SW 1271 (cell line): ENCODE measurements at regions not wholly inside any gene's neighbourhood (a gene's known extent, or its start where the extent isn't known, plus 50 kb on each side); places are given as distances from the start of the nearest gene placed in this dataset.
"Not testable (repeated sequence)": the region's sequence is repeated elsewhere in the genome, so short reads cannot be mapped to it uniquely, and the experiment has no call there.

ENCODE experiments used
- DNase-seq, 2 experiments: peaks; one replicate each; lab custom pipeline; 2025; lab: John Stamatoyannopoulos, UW

- DNase-seq: no peak
Measured at GRCh38 chr1:178607718-178608408, 95.0 kb downstream of the TEX35 start.

GRCh38 chr1:178609015-178609414, 96.1 kb downstream of the TEX35 start:
- DNase-seq: no peak

- not testable (repeated sequence) for DNase-seq
Measured at GRCh38 chr1:178610690-178611410, 97.9 kb downstream of the TEX35 start.

GRCh38 chr1:178612261-178612660, 99.4 kb downstream of the TEX35 start:
- DNase-seq: peak in 1 of 2 experiments; percentile 12

- DNase-seq: no peak
Measured at GRCh38 chr1:178613271-178613945, 100.5 kb downstream of the TEX35 start.

- DNase-seq: no peak
Measured at GRCh38 chr1:178614286-178614685, 101.4 kb downstream of the TEX35 start.

GRCh38 chr1:178619042-178619927, 105.8 kb upstream of the RALGPS2 start:
- no peak for DNase-seq

- DNase-seq: no peak
Measured at GRCh38 chr1:178620584-178621475, 104.2 kb upstream of the RALGPS2 start.

- DNase-seq: no peak
Measured at GRCh38 chr1:178621822-178622221, 103.2 kb upstream of the RALGPS2 start.

- DNase-seq: no peak
Measured at GRCh38 chr1:178625695-178626094, 99.3 kb upstream of the RALGPS2 start.

- no peak for DNase-seq
Measured at GRCh38 chr1:178627037-178627436, 98.0 kb upstream of the RALGPS2 start.

GRCh38 chr1:178628637-178629251, 96.3 kb upstream of the RALGPS2 start:
- DNase-seq: no peak

- DNase-seq: no peak
Measured at GRCh38 chr1:178629252-178630154, 95.5 kb upstream of the RALGPS2 start.

- no peak for DNase-seq
Measured at GRCh38 chr1:178630417-178630816, 94.6 kb upstream of the RALGPS2 start.

- no peak for DNase-seq
Measured at GRCh38 chr1:178632653-178633052, 92.4 kb upstream of the RALGPS2 start.

GRCh38 chr1:178633056-178633455, 92.0 kb upstream of the RALGPS2 start:
- DNase-seq: no peak

GRCh38 chr1:178634445-178634844, 90.6 kb upstream of the RALGPS2 start:
- DNase-seq: no peak

- no peak for DNase-seq
Measured at GRCh38 chr1:178637841-178638240, 87.2 kb upstream of the RALGPS2 start.

- no peak for DNase-seq
Measured at GRCh38 chr1:178639326-178639725, 85.7 kb upstream of the RALGPS2 start.
